NCI-H345 (cell line): ENCODE measurements at regions not wholly inside any gene's neighbourhood (a gene's known extent, or its start where the extent isn't known, plus 50 kb on each side); places are given as distances from the start of the nearest gene placed in this dataset.

Experiments used
- DNase-seq: peaks from one replicate; lab custom pipeline; 2025; lab: John Stamatoyannopoulos, UW

- no peak for DNase-seq
Observed at GRCh38 chr2:181770150-181770549, 89.8 kb upstream of the NEUROD1 start.

GRCh38 chr2:181771356-181771755, 91.0 kb upstream of the NEUROD1 start:
- no peak for DNase-seq

GRCh38 chr2:181772334-181772733, 92.0 kb upstream of the NEUROD1 start:
- no peak for DNase-seq

GRCh38 chr2:181772777-181773176, 92.5 kb upstream of the NEUROD1 start:
- no peak for DNase-seq

- DNase-seq, result no peak
Observed at GRCh38 chr2:181774685-181775084, 94.4 kb upstream of the NEUROD1 start.

- DNase-seq, result no peak
Observed at GRCh38 chr2:181776336-181776735, 96.0 kb upstream of the NEUROD1 start.

GRCh38 chr2:181777734-181778133, 97.4 kb upstream of the NEUROD1 start:
- no peak for DNase-seq

GRCh38 chr2:181778621-181779201, 98.4 kb upstream of the NEUROD1 start:
- DNase-seq, result no peak

- DNase-seq, result no peak
Observed at GRCh38 chr2:181779288-181780021, 99.1 kb upstream of the NEUROD1 start.

- peak; percentile 31 for DNase-seq
Observed at GRCh38 chr2:181780047-181780651, 99.8 kb upstream of the NEUROD1 start.

GRCh38 chr2:181780657-181781056, 100.3 kb upstream of the NEUROD1 start:
- no peak for DNase-seq

- peak; percentile 5 for DNase-seq
Observed at GRCh38 chr2:181781078-181781786, 100.9 kb upstream of the NEUROD1 start.

- DNase-seq, result no peak
Observed at GRCh38 chr2:181782660-181783059, 102.3 kb upstream of the NEUROD1 start.

GRCh38 chr2:181784556-181784955, 104.2 kb upstream of the NEUROD1 start:
- no peak for DNase-seq

- DNase-seq, result no peak
Observed at GRCh38 chr2:181785691-181786344, 105.5 kb upstream of the NEUROD1 start.

- DNase-seq, result no peak
Observed at GRCh38 chr2:181786371-181787228, 104.9 kb upstream of the ITPRID2 start.

- DNase-seq, result no peak
Observed at GRCh38 chr2:181787310-181788048, 104.1 kb upstream of the ITPRID2 start.

GRCh38 chr2:181788897-181789555, 102.5 kb upstream of the ITPRID2 start:
- no peak for DNase-seq

GRCh38 chr2:181789827-181790448, 101.6 kb upstream of the ITPRID2 start:
- DNase-seq, result no peak
